Nephron progenitor cell (in vitro differentiated cells): ENCODE measurements at regions not wholly inside any gene's neighbourhood (a gene's known extent, or its start where the extent isn't known, plus 50 kb on each side); places are given as distances from the start of the nearest gene placed in this dataset.
"Not testable (repeated sequence)": the region's sequence is repeated elsewhere in the genome, so short reads cannot be mapped to it uniquely, and the experiment has no call there.

Source experiments
- DNase-seq: peaks from one replicate; pipeline ENCODE4 v3.0.0; 2021
- H3K27ac Mint-ChIP-seq: 2 replicates; pipeline ENCODE4 v1.8.0; 2021; ENCODE audit warnings: mild to moderate bottlenecking, moderate library complexity, mixed read lengths
- H3K27me3 Mint-ChIP-seq: 2 replicates; pipeline ENCODE4 v1.8.0; 2021; ENCODE audit warnings: mild to moderate bottlenecking, low read depth, mixed read lengths; ENCODE audit not compliant: poor library complexity
- H3K36me3 Mint-ChIP-seq: 2 replicates; pipeline ENCODE4 v1.8.0; 2021; ENCODE audit warnings: low read depth, mixed read lengths
- H3K4me1 Mint-ChIP-seq: 2 replicates; pipeline ENCODE4 v1.8.0; 2021; ENCODE audit warnings: mixed read lengths
- H3K4me3 Mint-ChIP-seq: 2 replicates; pipeline ENCODE4 v1.8.0; 2021; ENCODE audit warnings: mild to moderate bottlenecking, moderate library complexity, mixed read lengths
- H3K9me3 Mint-ChIP-seq: 2 replicates; pipeline ENCODE4 v1.8.0; 2021; ENCODE audit warnings: mild to moderate bottlenecking, moderate library complexity, mixed read lengths
- CTCF ChIP-seq: fragments of 200-600 bp; sonication (generic); IDR thresholded peaks from 2 replicates; pipeline ENCODE4 v1.5.0; 2021; ENCODE audit warnings: antibody characterized with exemption

- Mint-ChIP-seq H3K27ac (no peak overlapping the region), H3K27me3 (peaks cover 2% of the 10 kb centered on the region), H3K4me3 (no peak overlapping the region), H3K4me1 (no peaks in the 10 kb centered on the region), H3K9me3 (no peaks in the 10 kb centered on the region), H3K36me3 (no peaks in the 10 kb centered on the region)
- TF ChIP-seq CTCF = no peak
- no peak for DNase-seq
Observed at GRCh38 chr1:217052196-217052595, 329.0 kb upstream of the ESRRG start.

GRCh38 chr1:217049721-217050120 lies 326.5 kb upstream of the ESRRG start:
- no peak for DNase-seq
- Mint-ChIP-seq H3K36me3 (no peaks in the 10 kb centered on the region), H3K9me3 (no peaks in the 10 kb centered on the region), H3K4me1 (no peaks in the 10 kb centered on the region), H3K4me3 (no peak overlapping the region), H3K27ac (no peak overlapping the region), H3K27me3 (peaks cover 4% of the 10 kb centered on the region)
- no peak for TF ChIP-seq CTCF

- Mint-ChIP-seq H3K4me3 (no peak overlapping the region), H3K4me1 (no peaks in the 10 kb centered on the region), H3K27me3 (peaks cover 4% of the 10 kb centered on the region), H3K36me3 (no peaks in the 10 kb centered on the region), H3K27ac (peak overlapping the region; percentile 7), H3K9me3 (no peaks in the 10 kb centered on the region)
- no peak for TF ChIP-seq CTCF
- no peak for DNase-seq
Observed at GRCh38 chr1:217049081-217049480, 325.9 kb upstream of the ESRRG start.

GRCh38 chr1:217048104-217048707 lies 325.0 kb upstream of the ESRRG start:
- no peak for TF ChIP-seq CTCF
- H3K36me3 Mint-ChIP-seq = no peaks in the 10 kb centered on the region
- H3K4me3 Mint-ChIP-seq = no peak overlapping the region
- H3K27me3 Mint-ChIP-seq = peaks cover 4% of the 10 kb centered on the region
- H3K9me3 Mint-ChIP-seq = no peaks in the 10 kb centered on the region
- no peak overlapping the region for H3K27ac Mint-ChIP-seq
- DNase-seq = peak; percentile 28
- no peaks in the 10 kb centered on the region for H3K4me1 Mint-ChIP-seq

GRCh38 chr1:217040711-217041455 lies 317.7 kb upstream of the ESRRG start:
- Mint-ChIP-seq H3K27me3 (no peaks in the 10 kb centered on the region), H3K4me3 (no peak overlapping the region), H3K9me3 (peaks cover 37% of the 10 kb centered on the region), H3K27ac (no peak overlapping the region), H3K36me3 (peaks cover 19% of the 10 kb centered on the region), H3K4me1 (peaks cover 8% of the 10 kb centered on the region)
- DNase-seq = no peak
- no peak for TF ChIP-seq CTCF

- no peak for TF ChIP-seq CTCF
- Mint-ChIP-seq H3K27me3 (no peaks in the 10 kb centered on the region), H3K4me3 (no peak overlapping the region), H3K9me3 (peaks cover 37% of the 10 kb centered on the region), H3K27ac (no peak overlapping the region), H3K36me3 (peaks cover 19% of the 10 kb centered on the region), H3K4me1 (peaks cover 8% of the 10 kb centered on the region)
- DNase-seq = no peak
Observed at GRCh38 chr1:217039926-217040325, 316.7 kb upstream of the ESRRG start.

- not testable (repeated sequence) for H3K4me3 Mint-ChIP-seq, H3K27me3 Mint-ChIP-seq, H3K27ac Mint-ChIP-seq, DNase-seq, H3K4me1 Mint-ChIP-seq
- H3K36me3 Mint-ChIP-seq = peaks cover 19% of the 10 kb centered on the region
- peaks cover 37% of the 10 kb centered on the region for H3K9me3 Mint-ChIP-seq
Observed at GRCh38 chr1:217039139-217039538, 315.9 kb upstream of the ESRRG start.
